Activated effector memory CD4-positive, alpha-beta T cell treated with anti-CD3 and anti-CD28 coated beads, Interleukin-2, amount 50 U/mL, for 16 hours (primary cell): ENCODE measurements at regions not wholly inside any gene's neighbourhood (a gene's known extent, or its start where the extent isn't known, plus 50 kb on each side); places are given as distances from the start of the nearest gene placed in this dataset.
"Not testable (repeated sequence)": the region's sequence is repeated elsewhere in the genome, so short reads cannot be mapped to it uniquely, and the experiment has no call there.

ENCODE experiments used
- DNase-seq: peaks from one replicate; pipeline ENCODE4 v3.0.0-alpha.2; 2020

DNA sequence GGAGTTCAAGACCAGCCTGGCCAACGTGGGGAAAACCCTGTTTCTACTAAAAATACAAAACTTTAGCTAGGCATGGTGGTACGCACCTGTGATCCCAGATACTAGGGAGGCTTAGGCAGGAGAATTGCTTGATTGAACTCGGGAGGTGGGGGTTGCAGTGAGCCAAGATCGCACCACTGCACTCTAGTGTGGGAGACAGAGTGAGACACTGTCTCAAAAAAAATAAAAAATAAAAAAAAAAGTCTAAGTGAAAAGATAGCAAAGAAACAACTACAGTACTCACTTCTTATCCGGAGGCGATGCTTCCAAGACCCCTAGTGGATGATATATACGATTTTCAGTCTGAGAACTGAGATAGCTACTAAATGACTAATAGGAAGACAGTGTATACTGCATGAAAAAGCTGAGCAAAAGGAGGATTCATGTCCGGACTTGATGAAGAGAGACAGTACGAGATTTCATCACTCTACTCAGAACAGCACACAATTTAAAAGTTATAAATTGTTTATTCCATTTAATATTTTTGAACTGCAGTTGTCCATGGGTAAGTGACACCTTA, 138.7 kb upstream of the GOLGA6L6 start:
- not testable (repeated sequence) for DNase-seq

DNA sequence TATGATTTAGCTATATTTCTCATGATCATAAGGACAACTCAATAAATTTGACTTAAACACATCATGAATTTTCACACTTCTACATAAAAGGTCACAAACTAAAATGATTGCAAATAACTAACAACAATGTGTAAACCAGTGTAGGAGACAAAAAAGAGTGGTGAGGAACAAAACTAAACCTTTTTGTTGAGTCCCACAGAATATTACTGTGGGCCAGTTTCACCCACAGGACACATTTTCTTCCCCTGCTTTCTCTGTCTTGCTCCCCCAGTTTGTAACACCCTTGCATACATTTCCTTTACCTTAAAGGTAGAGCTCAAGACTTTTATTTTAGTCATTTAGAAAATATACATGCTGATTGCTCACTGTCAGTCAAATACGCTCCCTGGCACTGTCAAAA, 130.9 kb upstream of the GOLGA6L6 start:
- no peak for DNase-seq

DNA sequence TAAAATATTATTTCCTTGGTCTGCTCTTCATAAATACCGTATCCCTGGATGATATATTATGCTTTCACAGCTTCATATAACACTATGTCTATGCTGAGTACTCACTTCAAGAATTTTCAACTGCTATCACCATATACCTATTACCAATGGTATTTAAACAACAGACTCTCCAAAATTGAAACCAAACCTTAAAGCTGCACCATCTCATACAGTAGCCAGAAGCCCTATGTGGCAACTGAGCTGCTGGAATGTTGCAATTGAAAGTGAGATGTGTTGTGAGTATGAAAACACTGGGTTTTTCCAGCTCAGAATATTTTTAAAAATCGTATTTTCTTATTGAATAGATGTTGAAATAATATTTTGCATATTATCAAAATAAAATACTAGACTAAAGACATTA, 130.1 kb upstream of the GOLGA6L6 start:
- no peak for DNase-seq

DNA sequence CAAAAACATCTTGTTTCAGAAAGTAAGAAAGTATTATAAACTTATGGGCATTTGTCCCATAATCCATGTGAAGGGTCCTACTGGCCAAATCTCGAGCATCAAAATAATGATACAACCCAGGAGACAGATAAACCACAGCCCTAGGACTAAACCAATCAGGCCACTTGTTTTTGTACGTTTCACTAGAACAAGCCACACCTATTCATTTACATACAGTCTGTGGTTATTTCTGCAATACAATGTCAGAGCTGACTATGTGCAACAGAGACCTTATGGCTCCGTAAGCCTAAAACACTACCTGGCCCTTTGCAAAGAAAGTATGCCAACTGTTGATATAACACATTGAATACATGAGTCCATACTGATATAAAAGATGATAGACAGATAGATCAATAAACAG, 124.8 kb upstream of the GOLGA6L6 start:
- DNase-seq = not testable (repeated sequence)

DNA sequence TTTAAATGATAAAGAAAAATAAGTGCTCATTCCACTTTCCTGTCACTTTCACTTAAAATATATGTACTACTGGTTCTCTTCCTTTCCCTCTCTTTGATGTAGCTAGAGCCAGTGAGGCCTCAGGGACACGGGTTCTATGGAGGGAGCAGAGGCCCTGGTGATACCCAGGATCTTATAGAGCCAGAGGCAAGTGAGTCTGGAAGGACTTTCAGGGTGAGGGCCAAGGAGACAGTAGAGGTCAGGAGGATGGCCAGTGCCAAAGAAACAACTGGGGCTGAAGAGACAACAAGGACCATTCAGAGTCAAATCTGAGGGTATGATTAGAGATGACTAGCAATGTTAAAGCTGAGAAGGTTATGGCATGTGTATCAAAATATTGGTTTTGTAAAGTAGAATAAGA, 124.1 kb upstream of the GOLGA6L6 start:
- no peak for DNase-seq

DNA sequence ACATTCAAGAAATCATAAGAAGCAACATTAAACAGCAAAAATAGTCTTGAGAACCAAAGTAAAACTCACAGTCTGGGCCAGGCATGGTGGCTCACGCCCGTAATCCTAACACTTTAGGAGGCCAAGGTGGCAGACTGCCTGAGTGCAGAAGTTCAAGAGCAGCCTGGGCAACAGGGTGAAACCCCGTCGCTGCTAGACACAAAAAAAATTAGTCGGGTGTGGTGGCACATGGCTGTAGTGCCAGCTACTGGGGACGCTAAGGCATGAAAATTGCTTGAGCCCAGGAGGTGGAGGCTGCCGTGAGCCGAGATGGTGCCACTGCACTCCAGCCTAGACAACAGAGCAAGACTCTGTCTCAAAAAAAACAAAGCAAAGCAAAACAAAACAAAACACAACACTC, 117.7 kb upstream of the GOLGA6L6 start:
- DNase-seq = no peak

DNA sequence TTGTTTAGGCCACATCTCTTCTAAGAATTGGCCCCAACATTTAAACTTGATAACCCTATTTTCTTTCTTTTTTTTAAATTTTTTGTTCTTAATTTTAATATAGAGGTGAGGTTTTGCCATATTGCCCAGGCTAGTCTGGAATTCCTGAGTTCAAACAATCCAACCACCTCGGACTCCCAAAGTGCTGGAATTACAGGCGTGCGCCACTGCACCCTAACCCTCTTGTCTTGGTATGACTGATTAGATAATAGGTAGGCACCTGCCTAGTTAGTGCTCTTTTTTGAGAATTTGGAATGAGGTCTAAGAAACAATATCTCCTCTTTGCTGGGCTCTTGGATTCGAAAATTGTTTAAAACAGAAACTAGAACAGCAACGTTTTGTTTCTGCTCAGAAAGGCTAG, 116.4 kb upstream of the GOLGA6L6 start:
- DNase-seq = no peak

DNA sequence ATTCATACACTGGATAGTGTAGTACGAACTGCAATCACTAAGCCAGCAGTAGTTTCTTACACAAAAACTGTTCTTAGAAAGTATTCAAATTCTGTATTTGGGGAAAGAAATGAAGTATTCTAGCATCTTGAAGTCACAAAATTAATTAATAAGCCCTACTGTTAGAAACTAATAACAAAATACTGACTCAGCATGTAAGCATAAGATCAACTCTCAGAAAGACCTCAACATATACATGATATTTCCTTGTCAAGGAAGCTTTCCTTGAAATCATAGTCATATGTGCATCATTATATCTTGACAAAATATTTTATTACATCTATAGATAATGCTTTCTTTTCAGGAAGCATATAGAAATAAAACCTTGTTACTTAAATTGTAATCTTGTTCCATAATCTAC, 115.5 kb upstream of the GOLGA6L6 start:
- no peak for DNase-seq

DNA sequence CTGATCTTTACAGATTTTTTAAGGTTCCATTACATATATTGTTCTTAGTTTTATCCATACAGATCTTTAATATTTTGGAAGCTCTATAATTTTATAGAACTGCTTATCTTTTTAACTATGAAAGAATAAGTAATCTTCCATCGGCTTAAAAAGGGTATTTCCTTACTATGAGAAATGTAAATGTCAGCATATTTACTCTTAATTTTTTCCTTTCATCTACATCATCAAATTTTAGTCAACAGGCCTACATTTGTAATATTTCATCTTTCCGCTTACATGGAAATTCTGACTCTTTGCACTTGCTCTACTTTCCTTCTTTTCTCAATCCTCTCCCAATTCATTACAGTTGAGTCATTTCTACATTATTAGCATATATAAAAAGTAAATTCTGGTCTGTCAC, 111.3 kb upstream of the GOLGA6L6 start:
- no peak for DNase-seq

DNA sequence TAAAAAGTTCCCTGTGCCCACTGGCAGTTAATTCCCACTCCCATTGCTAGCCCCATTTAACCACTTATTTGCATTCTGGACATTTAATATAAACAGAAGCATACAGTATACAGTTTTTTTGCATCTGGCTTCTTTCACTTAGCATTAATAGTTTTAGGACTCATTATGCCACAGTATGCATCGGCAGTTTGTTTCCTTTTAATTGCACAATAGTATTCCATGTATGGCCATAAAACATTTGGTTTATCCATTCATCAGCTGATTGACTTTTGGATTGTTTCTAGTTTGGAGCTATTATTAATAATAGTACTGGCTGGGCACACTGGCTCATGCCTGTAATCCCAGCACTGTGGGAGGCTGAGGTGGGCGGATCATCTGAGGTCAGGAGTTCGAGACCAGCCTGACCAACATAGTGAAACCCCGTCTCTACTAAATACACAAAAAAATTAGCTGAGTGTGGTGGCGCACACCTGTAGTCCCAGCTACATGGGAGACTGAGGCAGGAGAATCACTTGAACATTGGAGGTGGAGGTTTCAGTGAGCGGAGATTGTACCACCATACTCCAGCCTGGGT, 106.9 kb upstream of the GOLGA6L6 start:
- DNase-seq = not testable (repeated sequence)

DNA sequence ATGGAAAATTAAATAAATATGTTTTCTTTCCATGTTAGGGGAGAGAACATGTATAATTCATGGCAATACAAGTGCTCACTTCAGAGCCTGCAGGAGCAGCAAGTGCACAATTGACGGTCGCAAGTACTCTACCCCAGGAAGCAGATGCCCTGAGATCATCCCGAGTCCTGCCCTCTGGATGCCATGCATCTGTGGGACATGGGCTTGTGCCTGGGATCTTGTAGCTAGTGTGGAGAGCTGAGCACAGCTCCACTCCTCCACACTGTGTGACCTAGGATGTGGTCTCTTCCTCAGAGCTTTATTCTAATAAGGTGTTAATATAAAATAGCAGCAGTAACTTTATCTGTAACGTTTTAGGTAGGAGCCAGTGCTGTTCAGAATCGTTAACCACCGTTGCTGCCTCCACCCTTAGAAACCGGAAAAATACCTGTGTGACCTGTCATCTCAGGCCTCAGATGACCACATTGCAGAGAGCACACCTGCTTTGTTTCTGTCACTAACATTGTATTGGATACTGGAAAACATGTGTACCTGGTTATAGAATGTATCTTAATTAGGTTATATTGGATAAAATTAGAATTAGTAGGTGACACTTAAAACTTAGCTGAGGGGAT, 105.0 kb upstream of the GOLGA6L6 start:
- no peak for DNase-seq

DNA sequence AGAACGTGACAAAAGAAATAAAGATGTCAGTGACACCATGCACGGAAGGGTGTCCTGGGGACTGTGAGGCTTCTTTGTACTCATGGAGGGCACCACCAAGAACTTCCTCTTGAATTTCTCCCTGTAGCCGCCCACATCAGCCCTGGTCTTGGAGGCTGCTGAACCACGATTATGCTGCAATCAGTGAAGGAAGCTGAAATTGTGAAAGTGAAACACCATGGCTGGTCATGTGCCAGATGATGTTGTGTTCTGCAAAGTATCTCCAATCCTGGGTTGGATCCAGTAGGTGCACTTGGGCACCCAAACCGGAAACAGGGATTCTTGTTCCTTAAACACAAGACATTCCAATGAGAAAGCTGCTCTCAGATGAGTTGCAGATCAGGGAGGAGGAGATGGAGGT, 104.4 kb upstream of the GOLGA6L6 start:
- peak; percentile 68 for DNase-seq

DNA sequence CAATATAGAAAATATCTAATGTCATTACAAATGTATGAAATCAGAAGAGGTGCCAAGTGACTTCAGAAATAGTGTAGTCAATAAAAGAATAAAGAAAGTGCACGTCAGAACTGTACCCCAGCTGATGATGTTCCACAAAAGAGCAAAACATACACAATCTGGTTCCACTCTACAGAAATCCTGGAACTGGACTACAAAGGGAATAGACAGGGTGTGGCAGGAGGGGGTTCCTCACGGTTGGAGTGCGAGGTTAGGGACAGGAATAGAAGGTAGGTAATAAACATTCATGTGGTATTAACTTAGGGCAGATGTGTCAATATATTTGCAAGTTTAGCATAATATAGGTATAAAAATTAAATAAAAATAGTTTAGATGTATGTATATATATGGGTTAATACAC, 103.3 kb upstream of the GOLGA6L6 start:
- DNase-seq = no peak

DNA sequence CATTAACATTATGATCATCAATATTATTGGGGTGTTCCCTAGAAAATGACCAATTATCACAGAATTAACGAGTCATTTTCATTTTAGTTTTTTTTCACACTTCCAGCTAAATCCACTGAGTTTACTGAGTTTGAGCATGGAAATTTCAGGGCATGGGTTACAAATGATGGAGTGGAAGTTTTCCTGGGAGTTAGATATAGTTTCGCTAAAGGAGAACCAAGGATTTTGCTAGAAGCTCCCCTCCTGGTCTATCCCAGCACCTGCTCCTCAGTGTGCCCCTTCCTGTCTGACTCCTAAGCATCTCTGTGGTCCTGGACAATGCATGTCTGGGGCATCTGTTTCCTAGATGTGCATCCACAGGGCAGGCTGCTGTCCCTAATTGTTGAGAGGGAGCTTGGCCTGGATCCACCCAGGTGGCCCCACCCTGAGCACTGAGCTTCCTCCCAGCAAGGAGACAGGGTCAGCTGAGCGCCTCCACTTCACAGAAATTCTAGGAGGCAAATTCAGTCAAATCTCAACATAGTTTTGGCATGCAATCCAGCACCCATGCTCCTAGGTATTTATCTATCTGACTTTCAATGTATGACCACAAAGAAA, 102.3 kb upstream of the GOLGA6L6 start:
- DNase-seq = no peak

DNA sequence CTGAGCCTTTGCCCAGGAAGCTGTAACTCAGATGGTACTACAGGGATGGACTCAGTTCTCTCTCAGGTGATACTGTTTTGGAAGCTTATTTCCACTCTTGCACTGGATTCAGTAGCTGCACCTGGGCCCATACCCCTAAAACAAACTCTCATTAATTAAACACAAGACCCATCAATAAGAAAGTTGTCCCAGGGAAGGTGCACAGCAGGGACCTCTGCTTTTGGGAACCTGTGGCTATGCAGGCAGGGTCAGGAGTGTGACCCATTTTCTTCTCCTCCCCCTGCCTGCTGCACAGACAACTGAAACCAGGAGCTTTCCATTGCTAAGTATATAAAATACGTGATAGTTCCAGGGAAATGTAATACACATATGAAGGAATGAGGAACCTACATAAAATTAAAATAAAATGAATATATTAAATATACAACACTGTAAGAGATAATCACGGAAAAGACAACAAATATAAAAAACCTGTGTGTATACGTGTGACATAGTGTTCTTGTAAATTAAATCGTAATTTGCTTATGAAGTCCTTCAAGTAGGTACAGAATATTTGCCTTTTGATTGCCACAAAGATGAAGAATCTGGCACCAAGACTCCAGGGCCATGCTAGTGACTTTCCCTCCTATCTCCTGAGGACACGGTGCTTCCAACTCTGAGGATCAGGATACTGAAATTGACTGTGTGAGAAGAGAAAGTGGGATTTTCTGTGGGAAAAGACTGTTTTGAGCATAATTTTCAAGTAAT, 101.6 kb upstream of the GOLGA6L6 start:
- no peak for DNase-seq

DNA sequence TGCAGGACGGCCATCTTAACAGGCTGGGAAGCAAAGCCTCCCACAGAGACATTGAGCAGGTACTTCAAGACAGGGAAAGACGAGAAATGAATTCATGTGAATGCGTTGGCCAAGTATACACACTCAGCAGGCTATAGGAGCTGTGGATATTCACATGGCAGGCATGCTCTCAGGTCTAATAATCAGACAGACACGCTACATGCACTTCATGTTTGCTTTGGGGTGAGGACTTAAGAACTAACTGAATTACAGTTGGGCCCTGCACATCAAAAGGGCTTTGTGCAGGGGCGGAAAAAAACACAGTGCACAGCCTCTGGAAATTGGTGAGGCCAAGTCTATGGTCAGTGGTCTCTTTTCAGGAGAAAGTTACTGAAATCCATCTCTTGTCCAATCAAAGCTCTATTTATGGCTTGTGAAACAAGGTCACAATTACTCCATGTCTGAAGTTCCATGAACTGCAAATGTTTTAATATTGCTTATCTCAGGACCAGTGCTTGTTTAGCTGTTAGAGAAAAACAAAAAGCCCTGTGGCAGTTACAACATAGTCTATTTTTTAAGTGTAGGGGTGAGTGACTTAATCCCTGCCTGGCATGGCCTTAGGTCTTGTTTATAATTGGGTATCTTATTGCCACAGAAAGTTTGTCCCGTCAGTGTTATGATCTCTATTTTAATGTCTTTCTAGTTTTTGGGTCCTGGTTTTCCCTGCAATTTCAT, 100.6 kb upstream of the GOLGA6L6 start:
- no peak for DNase-seq

DNA sequence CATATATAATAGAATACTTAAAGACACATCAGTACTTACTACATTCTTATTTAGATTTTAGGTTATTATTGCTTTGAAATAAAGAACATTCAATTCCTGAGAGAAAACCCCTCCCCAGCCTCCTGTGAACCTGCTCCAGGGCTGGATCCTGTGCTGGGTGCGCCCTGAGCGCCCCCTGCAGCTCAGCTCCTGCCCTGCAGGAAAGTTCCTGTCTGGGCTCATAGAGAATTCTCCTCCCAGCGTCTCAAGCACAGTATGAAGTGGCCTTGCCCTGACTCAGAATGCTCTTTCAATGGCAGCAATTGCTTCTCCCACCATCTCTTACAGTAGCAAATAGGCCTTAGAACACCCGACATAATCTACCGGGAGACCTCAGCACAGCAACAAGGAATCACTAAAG, 98.8 kb upstream of the GOLGA6L6 start:
- not testable (repeated sequence) for DNase-seq

DNA sequence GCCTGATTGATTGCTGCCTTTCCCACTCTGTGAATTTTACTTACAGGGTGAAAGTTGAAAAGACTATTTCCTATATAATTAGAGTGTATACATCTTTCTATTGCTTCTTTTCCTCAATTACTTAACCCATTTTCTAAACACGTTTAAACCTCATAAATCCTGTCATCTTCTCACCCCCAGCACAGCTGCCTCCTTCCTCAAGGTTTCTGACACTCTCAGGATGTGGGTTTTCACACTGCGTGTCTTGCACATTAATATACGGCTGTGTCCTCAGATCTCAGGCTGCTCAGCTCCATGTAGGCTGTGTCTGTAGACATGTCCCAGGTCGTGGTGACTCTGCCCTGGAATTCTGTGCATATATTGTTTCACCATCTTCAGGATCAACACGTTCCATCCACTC, 97.6 kb upstream of the GOLGA6L6 start:
- DNase-seq = not testable (repeated sequence)

DNA sequence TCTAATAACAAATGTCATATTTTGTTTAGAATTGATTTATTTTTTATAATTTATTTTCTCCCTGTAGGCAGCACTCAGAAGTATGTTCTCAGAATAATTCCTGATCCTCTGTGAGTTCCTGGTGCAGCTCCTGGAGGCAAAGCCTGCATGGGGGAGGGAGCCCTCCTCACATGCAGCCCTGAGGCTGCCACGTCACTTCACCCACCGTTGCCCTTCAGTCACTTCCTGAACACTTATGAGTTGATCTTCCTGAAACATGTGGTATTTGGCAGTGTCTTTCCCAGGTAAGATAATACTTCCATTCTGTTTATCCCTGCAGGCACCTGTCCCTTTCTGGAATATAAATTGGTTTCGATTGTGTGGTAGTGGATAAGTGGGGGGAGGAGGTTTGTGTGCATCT, 95.9 kb upstream of the GOLGA6L6 start:
- DNase-seq = not testable (repeated sequence)

DNA sequence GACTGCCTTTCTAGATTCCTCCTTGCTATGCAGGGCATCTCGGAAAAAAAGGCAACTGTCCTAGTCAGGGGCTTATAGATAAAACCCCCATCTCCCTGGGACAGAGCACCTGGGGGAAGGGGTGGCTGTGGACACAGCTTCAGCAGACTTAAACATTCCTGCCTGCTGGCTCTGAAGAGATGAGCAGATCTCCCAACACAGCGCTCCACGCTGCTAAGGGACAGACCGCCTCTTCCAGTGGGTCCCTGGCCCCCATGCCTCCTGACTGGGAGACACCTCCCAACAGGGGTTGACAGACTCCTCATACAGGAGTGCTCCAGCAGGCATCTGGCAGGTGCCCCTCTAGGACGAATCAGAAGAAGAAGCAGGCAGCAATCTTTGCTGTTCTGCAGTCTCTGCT, 87.9 kb upstream of the GOLGA6L6 start:
- not testable (repeated sequence) for DNase-seq

DNA sequence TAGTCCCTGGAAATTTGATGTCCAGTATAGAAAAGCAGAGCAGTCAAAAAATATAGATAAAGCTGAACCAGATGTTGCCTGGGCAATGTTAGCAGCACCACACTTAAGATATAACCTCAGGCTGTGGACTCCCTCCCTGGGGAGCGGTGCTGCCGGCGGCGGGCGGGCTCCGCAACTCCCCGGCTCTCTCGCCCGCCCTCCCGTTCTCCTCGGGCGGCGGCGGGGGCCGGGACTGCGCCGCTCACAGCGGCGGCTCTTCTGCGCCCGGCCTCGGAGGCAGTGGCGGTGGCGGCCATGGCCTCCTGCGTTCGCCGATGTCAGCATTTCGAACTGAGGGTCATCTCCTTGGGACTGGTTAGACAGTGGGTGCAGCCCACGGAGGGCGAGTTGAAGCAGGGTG, 86.9 kb upstream of the GOLGA6L6 start:
- not testable (repeated sequence) for DNase-seq

DNA sequence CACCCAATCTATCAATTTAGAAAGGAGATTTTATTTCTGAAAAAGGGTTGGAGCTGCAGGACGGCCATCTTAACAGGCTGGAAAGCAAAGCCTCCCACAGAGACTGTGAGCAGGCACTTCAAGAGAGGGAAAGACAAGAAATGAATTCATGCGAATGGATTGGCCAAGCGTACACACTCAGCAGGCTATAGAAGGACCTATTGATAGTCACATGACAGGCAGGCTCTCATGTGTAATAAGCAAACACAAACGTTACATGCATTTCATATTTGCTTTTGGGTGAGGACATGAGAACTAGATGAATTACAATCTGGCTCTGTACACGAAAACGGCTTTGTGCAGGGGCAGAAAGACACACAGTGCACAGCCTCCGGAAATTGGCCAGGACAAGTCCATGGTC, 83.9 kb upstream of the GOLGA6L6 start:
- DNase-seq = not testable (repeated sequence)

DNA sequence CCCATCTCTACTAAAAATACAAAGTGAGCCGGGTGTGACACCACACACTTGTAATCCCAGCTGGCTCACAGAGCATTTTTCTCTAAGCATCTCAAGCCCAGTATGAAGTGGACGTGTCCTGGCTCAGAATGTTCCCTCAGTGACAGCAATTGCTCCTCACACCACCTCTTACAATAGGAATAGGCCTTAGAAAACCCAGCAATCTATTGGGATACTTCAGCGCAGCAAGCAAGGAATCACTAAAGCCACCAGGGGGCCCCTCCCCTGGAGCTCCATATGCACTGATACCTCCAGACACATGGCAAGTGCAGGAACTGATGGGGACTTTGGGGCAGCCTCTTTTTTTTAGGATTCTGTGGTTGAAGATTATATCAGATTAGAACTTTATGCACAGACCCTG, 82.5 kb upstream of the GOLGA6L6 start:
- not testable (repeated sequence) for DNase-seq
